ENCODE measurements at regions not wholly inside any gene's neighbourhood (a gene's known extent, or its start where the extent isn't known, plus 50 kb on each side); places are given as distances from the start of the nearest gene placed in this dataset.

- no peak for DNase-seq
These were observed 352.4 kb upstream of the TMCO5A start for GRCh38 chr15:37581866-37582532.

DNA sequence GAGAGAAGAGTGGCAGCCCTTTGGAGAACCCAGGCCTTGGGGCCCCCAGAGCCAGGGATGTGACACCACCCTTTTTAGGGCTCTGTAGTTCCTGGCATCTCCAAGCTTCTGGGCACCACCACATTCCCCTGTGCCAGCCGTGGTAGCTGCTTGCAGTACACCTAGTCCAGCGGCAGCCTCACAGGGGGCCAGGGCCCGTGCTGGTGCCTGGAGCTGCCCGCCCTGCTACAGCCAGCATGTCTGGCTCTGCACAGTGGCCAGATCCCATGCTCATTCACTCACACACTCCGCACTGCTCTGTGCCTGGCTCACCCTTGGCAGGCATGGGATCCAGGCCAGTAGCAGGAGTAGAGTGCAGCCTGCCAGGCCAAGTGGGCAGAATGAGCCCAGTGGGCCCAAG is 351.6 kb upstream of the TMCO5A start:
- no peak for DNase-seq

DNA sequence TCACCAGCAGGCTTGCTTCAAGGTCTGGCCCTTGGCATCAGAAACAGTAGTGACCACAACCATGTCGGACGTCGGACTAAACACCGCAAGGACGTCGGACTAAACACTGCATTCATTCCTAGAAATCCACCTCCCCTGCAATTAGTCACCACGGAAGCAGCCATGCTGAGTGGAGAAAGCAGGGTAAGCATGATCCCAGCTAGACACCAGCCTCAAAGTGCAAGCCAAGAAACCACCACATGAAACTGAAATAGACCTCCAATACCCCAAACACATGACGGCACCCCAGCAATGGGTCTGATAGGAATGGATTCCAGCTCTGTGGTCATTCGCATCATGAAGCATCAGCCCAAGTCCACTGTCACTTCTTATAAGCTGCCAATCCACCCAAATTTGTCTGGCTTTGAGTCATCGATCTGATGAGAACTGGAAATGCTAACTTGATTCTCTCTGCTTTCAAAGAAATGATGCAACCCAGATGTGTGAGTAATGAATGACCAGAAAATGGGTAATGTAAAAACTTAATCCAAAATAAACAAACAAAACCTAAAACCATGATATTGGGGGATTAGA is 348.3 kb upstream of the TMCO5A start:
- no peak for DNase-seq

DNA sequence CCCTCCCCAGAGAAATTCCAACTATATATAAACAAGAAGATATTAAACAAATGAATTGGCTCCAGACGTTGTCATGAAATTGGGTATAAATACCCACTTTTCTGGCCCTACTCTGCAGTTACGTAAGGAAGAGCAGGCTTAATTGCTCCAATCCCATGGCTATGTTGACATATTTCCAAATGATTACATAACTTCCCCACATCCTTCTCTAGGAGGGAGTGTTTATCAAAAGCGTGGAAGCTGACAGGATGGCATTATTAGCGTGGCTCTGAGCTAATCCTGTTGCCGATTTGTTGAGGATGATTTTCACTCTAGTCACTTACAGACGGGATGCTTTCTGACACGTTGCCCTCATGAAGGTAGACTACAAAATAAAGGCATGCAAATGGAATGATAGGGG is 347.5 kb upstream of the TMCO5A start:
- no peak for DNase-seq

DNA sequence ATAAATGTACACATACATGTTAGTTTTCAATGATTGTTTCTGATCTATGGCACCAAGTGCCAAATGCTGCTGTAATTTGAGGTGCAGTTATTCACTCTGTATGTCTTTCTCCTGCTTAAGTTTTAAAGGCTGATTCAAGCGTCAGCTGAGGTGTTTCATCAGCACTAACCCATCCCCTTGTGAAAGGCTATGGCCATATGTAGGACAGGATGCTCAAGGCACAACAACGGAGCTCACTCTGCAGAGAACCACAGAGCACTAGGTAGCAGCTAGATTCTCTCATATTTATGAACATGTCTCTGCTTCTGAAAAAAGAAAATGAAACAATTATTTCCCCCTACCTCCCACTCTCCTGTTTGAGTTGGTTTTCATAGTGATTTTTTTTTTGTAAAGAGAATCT is 340.0 kb upstream of the TMCO5A start:
- no peak for DNase-seq

DNA sequence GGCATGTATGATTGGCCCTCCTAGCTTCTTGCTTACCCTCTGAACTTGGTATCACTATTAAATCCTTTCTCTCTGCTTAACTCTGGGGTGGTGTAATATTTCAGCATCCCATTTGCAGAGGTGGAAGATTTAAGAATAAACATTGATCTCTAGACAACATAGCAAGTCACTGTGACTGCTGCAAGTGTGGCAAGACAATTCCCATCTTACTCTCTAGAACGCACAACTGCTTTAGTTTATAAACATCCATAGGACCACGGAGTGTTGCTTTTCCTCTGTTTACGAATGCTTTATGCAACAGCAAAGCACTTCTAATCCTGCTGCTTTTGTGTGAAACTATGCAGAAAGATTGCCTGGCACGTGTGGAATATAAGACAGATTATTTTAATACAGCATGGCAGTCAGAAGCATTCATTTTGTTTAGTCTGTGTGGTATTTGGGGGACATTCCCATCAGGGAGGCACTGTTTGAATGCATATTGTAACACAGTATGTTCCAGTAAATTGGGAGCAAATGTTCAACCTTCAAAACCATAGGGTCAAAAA is 338.9 kb upstream of the TMCO5A start:
- no peak for DNase-seq

DNA sequence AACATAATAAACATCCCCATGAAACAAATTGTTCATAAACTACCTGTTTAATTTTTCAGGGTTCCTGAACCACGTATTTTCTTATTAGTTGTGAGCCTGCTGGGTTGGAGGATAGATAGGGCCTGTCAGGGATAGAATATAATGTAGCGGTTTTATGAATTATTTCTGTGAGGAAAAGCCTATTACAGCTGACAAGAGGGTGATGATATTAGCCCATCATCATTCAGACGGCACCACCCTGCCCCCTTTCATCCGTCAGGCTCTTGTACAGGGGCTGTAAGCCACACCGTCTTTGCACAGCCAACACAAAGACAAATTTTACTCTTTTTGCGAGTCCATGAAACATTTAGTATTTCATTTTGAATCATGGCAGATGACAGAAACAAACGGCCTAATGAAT is 335.3 kb upstream of the TMCO5A start:
- no peak for DNase-seq

- DNase-seq = no peak
These were observed 318.2 kb upstream of the TMCO5A start for GRCh38 chr15:37616215-37616614.

- no peak for DNase-seq
These were observed 316.1 kb upstream of the TMCO5A start for GRCh38 chr15:37618353-37618752.

DNA sequence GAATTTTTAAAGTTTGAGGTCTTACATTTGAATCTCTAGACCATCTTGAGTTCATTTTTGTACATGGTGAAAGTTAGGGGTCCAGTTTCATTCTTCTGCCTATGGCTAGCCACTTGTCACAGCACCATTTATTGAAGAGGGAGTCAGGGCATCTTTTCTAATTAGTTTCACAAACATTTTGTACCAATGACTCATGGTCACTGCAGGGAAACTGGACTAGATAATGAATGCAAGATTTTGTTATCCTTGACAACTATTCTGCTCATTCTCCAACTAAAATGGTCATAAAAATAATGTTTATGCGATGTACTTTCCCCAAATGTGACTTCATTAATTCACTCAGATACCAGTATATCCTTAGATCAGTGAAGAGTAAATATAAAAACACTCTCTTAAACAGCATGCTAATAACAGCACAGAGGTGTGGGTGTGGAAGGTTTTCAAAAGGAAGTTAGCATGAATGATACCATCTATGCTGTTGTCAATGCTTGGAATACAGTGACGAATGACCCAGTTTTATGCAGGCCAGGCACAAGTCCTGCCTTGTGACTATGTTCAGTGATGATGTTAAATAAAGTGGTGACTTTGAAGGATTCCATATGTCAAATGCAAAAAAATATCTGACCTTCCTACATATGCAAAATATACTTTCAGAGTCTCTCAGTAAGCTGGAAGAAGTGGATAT is 314.9 kb upstream of the TMCO5A start:
- no peak for DNase-seq

- DNase-seq = no peak
These were observed 308.9 kb upstream of the TMCO5A start for GRCh38 chr15:37625576-37625975.

- no peak for DNase-seq
These were observed 305.9 kb upstream of the TMCO5A start for GRCh38 chr15:37628507-37628906.

- no peak for DNase-seq
These were observed 297.7 kb upstream of the TMCO5A start for GRCh38 chr15:37636736-37637135.

- DNase-seq = no peak
These were observed 296.3 kb upstream of the TMCO5A start for GRCh38 chr15:37638116-37638515.

GRCh38 chr15:37638691-37639090 is 295.7 kb upstream of the TMCO5A start:
- DNase-seq = no peak

DNA sequence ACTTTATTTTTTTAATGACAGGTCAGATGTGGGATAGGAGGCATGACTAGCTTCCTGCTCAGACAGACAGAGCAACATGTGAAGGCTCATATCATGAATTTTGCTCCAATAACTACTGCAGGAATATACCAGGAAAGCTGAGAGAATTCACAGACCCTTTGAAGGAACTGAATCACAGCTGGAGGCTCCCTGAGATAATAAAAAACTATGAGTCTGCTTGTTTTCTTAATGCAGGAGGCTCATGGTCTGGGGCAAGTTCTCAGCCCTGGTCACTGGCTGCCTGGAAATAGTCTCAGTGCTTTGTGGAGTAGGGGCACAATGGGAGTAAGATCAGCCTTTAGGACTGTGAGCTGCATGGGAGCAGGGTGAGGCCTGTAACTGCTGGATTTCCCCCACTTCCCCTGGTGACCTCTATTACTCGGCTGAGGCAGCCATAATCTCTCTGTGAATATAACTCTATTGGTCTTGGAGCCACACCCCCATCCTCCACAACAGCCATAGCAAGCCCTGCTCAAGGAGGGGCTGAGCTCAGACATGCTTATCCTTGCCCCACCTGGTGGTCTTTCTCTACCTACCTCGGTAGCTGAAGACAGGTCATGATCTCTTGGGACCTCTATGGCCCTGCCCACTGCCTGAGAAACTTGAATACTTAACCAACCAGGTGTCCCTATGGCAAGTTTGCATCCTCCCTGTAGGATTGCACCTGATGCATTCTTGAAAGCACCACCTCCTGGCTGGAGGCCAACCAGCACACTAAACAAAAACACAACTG is 281.6 kb upstream of the TMCO5A start:
- no peak for DNase-seq

DNA sequence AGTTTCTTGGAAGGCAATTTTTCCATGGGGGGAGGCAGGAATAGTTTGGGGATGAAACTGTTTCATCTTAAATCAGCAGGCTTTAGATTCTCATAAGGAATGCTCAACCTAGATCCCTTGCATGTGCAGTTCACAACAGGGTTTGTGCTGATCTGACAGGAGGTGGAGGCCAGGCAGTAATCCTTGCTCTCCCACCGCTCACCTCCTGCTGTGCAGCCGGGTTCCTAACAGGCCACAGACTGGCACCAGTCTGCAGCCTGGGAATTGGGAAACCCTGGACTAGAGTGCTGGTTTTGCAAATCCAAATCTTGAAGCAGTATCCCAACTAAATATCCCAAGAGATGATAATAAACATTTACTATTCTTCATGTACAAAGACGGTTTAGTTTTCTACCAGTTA is 256.3 kb upstream of the TMCO5A start:
- no peak for DNase-seq

- DNase-seq = no peak
These were observed 254.8 kb upstream of the TMCO5A start for GRCh38 chr15:37679627-37680026.

GRCh38 chr15:37682304-37682703 is 252.1 kb upstream of the TMCO5A start:
- no peak for DNase-seq

DNA sequence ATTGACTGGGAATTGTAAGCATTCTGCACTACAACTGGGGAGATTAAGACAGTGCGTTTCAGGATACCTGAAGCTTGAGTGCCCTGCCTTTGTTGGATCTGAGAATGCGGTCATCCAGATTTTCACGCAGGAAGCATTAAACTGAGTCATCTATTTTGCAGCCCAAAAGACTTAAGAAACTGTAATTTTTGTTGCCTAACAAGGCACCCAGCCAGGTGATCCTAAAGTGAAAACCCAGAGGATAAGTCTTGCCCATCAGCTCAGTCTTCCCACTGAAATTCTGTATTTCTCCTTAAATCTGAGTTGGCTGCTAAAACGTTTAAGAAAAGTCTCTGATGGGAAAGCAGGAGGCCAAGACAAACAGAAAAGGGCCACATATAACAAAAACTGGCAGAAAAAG is 242.5 kb upstream of the TMCO5A start:
- DNase-seq = no peak

DNA sequence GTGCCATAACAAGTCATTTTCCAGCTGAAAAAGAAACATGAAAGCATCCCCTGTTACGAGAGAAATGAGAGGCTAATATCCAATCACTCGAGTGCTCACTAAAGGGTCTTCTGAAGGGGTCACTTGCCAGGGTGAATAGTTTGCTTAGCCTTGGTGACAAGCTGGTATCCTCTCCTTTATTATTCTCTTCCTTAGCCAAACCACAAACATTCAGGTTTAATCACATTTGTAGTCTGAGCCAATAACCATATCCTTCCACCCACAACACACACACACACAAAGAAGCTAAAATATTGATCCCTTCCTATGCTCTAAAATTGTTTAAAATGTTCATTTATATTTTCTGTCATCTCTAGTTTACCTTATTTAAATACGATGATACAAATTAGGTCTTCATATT is 240.5 kb upstream of the TMCO5A start:
- DNase-seq = no peak

DNA sequence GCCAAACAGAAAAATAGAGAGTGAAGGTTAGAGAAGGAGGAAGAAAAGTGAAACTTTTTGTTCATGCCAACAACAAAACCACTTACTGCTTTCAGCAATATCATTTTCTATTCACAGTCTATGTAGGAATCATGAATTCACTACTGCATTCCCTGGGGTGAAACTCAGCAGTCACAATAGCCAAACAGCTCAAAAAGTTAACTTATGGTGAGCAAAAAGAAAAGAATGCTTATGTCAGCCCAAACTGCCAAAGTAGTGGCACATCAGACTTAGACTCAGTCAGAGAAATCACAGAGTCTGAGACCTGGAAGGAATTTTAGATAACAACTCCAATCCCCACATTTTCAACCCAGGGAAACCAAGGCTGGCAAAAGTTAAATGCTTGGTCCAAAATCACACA is 238.7 kb upstream of the TMCO5A start:
- DNase-seq = no peak

GRCh38 chr15:37698679-37699078 is 235.8 kb upstream of the TMCO5A start:
- no peak for DNase-seq
